ENCODE measurements at regions not wholly inside any gene's neighbourhood (a gene's known extent, or its start where the extent isn't known, plus 50 kb on each side); places are given as distances from the start of the nearest gene placed in this dataset.

- no peak overlapping the region for H3K27ac Mint-ChIP-seq
These were observed 98.9 kb downstream of the NR1D2 start for GRCh38 chr3:24043985-24044384.

DNA sequence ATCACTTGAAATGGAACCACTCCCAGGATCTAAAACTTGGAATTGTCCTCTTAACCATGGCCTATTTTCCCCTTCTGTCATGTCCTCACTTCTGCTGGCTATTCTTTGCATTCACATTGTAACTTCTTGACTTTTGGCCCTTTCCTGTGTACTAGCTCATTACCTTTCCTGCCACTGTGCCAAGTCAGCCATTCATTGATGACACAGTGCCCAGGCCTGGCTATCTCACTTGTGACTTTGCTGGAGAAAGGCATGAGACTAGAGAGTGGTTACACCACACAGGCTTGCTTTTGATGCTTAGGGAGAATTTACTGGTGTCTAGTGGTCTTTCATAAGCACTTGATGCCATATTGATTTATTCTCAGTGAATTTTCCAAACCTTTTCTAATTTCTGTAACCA is 101.1 kb downstream of the NR1D2 start:
- H3K36me3 Mint-ChIP-seq (ENCODE audit: low read depth), result no peaks in the 10 kb centered on the region

More at GRCh38 chr3:24043985-24044384, 98.9 kb downstream of the NR1D2 start:
- Mint-ChIP-seq H3K4me1 (no peaks in the 10 kb centered on the region), H3K4me3 (no peak overlapping the region), H3K36me3 (ENCODE audit: low read depth) (no peaks in the 10 kb centered on the region), H3K27me3 (ENCODE audit: low read depth, poor library complexity) (peaks cover 6% of the 10 kb centered on the region), H3K9me3 (no peaks in the 10 kb centered on the region)
- DNase-seq, result no peak
- no peak for TF ChIP-seq CTCF (IDR thresholded peaks at IDR 0.05)

GRCh38 chr3:24047513-24047912 is 102.4 kb downstream of the NR1D2 start:
- Mint-ChIP-seq H3K27ac (no peak overlapping the region), H3K27me3 (ENCODE audit: low read depth, poor library complexity) (no peaks in the 10 kb centered on the region), H3K36me3 (ENCODE audit: low read depth) (no peaks in the 10 kb centered on the region), H3K9me3 (no peaks in the 10 kb centered on the region), H3K4me1 (no peaks in the 10 kb centered on the region), H3K4me3 (no peak overlapping the region)
- no peak for TF ChIP-seq CTCF (IDR thresholded peaks at IDR 0.05)
- no peak for DNase-seq

More for the DNA sequence above, 101.1 kb downstream of the NR1D2 start:
- no peaks in the 10 kb centered on the region for H3K4me1 Mint-ChIP-seq
- H3K4me3 Mint-ChIP-seq, result no peak overlapping the region
- no peak for TF ChIP-seq CTCF (IDR thresholded peaks at IDR 0.05)
- no peak for DNase-seq
- no peak overlapping the region for H3K27ac Mint-ChIP-seq
- no peaks in the 10 kb centered on the region for H3K9me3 Mint-ChIP-seq
- no peaks in the 10 kb centered on the region for H3K27me3 Mint-ChIP-seq (ENCODE audit: low read depth, poor library complexity)

DNA sequence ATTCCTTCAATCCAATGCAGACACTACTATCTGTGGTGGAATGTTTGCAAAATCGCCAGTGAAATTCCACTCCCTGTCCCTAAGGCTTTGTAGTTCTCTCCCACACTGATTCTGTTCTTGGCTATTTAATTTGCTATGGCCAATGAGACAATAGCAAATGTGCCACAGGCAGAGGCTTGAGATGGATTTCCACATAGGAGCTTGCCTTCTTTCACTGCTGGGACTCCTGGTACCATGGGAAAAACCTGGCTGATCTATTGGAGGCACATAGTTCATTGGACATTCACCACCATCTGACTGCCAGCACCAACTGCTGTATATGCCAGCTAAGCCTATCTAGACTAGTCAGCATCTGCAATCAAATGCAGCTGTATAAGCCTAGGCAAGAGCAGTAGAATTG is 103.8 kb downstream of the NR1D2 start:
- no peak for TF ChIP-seq CTCF (IDR thresholded peaks at IDR 0.05)
- Mint-ChIP-seq H3K36me3 (ENCODE audit: low read depth) (no peaks in the 10 kb centered on the region), H3K27me3 (ENCODE audit: low read depth, poor library complexity) (no peaks in the 10 kb centered on the region), H3K4me3 (no peak overlapping the region), H3K9me3 (no peaks in the 10 kb centered on the region), H3K27ac (no peak overlapping the region), H3K4me1 (no peaks in the 10 kb centered on the region)
- DNase-seq, result no peak

GRCh38 chr3:24052446-24052845 is 107.4 kb downstream of the NR1D2 start:
- H3K4me1 Mint-ChIP-seq, result no peaks in the 10 kb centered on the region
- no peak for DNase-seq
- no peak overlapping the region for H3K27ac Mint-ChIP-seq
- H3K4me3 Mint-ChIP-seq, result no peak overlapping the region
- TF ChIP-seq CTCF (IDR thresholded peaks at IDR 0.05), result no peak
- H3K36me3 Mint-ChIP-seq (ENCODE audit: low read depth), result no peaks in the 10 kb centered on the region
- no peaks in the 10 kb centered on the region for H3K27me3 Mint-ChIP-seq (ENCODE audit: low read depth, poor library complexity)
- peaks cover 6% of the 10 kb centered on the region for H3K9me3 Mint-ChIP-seq

GRCh38 chr3:24058940-24059705 is 114.0 kb downstream of the NR1D2 start:
- no peak for DNase-seq
- no peaks in the 10 kb centered on the region for H3K27me3 Mint-ChIP-seq (ENCODE audit: low read depth, poor library complexity)
- peaks cover 10% of the 10 kb centered on the region for H3K9me3 Mint-ChIP-seq
- H3K27ac Mint-ChIP-seq, result no peak overlapping the region
- no peak for TF ChIP-seq CTCF (IDR thresholded peaks at IDR 0.05)
- no peak overlapping the region for H3K4me3 Mint-ChIP-seq
- H3K4me1 Mint-ChIP-seq, result peaks cover 33% of the 10 kb centered on the region
- H3K36me3 Mint-ChIP-seq (ENCODE audit: low read depth), result no peaks in the 10 kb centered on the region
